Chondrocyte (in vitro differentiated cells): ENCODE measurements at regions not wholly inside any gene's neighbourhood (a gene's known extent, or its start where the extent isn't known, plus 50 kb on each side); places are given as distances from the start of the nearest gene placed in this dataset.

Experiments used
- DNase-seq: peaks from one replicate; pipeline ENCODE4 v3.0.0; 2021; ENCODE audit warnings: mixed read lengths, low spot score
- H3K27ac Mint-ChIP-seq: one replicate; pipeline ENCODE4 v1.8.0; 2021; ENCODE audit warnings: mild to moderate bottlenecking, moderate library complexity, mixed read lengths; ENCODE audit not compliant: unreplicated experiment
- H3K27me3 Mint-ChIP-seq: 2 replicates; pipeline ENCODE4 v1.8.0; 2021; ENCODE audit warnings: low read depth, mixed read lengths
- H3K36me3 Mint-ChIP-seq: 2 replicates; pipeline ENCODE4 v1.8.0; 2021; ENCODE audit warnings: low read depth, mixed read lengths
- H3K4me1 Mint-ChIP-seq: 2 replicates; pipeline ENCODE4 v1.8.0; 2021; ENCODE audit warnings: low read depth, mild to moderate bottlenecking, mixed read lengths
- H3K4me3 Mint-ChIP-seq: one replicate; pipeline ENCODE4 v1.8.0; 2021; ENCODE audit warnings: mild to moderate bottlenecking, moderate library complexity, mixed read lengths; ENCODE audit not compliant: unreplicated experiment
- H3K9me3 Mint-ChIP-seq: 2 replicates; pipeline ENCODE4 v1.8.0; 2021; ENCODE audit warnings: low read depth, mixed read lengths
- TF ChIP-seq, protein P1 (sequence below): fragments of 200-600 bp; sonication (generic); IDR thresholded peaks from 2 replicates; pipeline ENCODE4 v1.5.0; 2021; ENCODE audit warnings: antibody characterized with exemption, mild to moderate bottlenecking, moderate library complexity

DNA sequence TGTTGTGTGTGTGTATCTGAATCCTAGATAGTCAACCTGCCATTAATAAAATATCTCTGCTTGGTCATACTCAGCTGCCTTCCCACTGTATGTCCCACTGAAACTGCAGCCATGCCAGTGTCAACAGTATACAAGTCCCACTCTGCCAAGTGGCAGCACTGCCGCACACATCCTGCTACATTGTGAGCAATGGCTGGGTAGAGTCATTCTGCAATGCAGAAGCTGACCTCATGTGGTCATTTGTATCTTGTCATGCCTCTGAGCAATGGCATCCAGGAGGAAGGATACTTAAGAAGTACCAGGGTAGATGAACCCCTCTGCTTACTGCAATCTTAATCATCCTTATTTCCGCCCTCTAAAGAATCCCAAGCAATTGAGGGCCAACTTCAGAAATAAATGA, 302.2 kb upstream of the DDX18 start:
- no peaks in the 10 kb centered on the region for H3K4me1 Mint-ChIP-seq
- TF ChIP-seq, protein P1, sequence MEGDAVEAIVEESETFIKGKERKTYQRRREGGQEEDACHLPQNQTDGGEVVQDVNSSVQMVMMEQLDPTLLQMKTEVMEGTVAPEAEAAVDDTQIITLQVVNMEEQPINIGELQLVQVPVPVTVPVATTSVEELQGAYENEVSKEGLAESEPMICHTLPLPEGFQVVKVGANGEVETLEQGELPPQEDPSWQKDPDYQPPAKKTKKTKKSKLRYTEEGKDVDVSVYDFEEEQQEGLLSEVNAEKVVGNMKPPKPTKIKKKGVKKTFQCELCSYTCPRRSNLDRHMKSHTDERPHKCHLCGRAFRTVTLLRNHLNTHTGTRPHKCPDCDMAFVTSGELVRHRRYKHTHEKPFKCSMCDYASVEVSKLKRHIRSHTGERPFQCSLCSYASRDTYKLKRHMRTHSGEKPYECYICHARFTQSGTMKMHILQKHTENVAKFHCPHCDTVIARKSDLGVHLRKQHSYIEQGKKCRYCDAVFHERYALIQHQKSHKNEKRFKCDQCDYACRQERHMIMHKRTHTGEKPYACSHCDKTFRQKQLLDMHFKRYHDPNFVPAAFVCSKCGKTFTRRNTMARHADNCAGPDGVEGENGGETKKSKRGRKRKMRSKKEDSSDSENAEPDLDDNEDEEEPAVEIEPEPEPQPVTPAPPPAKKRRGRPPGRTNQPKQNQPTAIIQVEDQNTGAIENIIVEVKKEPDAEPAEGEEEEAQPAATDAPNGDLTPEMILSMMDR, result no peak
- no peaks in the 10 kb centered on the region for H3K36me3 Mint-ChIP-seq

DNA sequence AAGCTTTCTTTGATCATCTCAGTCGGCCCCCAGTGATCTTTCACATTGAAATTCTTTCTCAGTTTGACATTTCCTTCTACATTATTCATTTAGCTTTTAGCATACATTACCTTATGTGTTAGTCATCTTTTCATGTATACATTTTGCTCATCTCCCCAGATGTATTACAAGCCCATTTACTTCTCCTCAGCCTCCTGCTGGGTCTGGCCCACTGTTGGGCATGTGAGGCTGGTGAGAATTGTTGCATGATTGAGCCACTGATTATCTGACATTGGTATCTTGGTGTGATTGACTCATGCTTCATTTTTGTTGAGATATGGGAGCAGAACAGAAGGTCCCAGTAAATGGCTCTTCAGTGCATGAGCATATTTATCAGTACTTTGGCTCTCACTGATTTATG, 300.1 kb upstream of the DDX18 start:
- Mint-ChIP-seq H3K9me3 (peaks cover 3% of the 10 kb centered on the region), H3K27ac (no peak overlapping the region), H3K27me3 (no peaks in the 10 kb centered on the region), H3K4me1 (no peaks in the 10 kb centered on the region), H3K36me3 (no peaks in the 10 kb centered on the region), H3K4me3 (no peak overlapping the region)
- no peak for DNase-seq
- TF ChIP-seq, protein P1, result no peak

More for the DNA sequence above, 302.2 kb upstream of the DDX18 start:
- Mint-ChIP-seq H3K9me3 (peaks cover 3% of the 10 kb centered on the region), H3K27me3 (no peaks in the 10 kb centered on the region), H3K4me3 (no peak overlapping the region), H3K27ac (no peak overlapping the region)
- DNase-seq, result no peak

- TF ChIP-seq, protein P1, result no peak
- Mint-ChIP-seq H3K4me3 (no peak overlapping the region), H3K9me3 (no peaks in the 10 kb centered on the region), H3K27me3 (no peaks in the 10 kb centered on the region), H3K27ac (no peak overlapping the region), H3K36me3 (no peaks in the 10 kb centered on the region), H3K4me1 (no peaks in the 10 kb centered on the region)
- DNase-seq, result no peak
These were observed 295.3 kb upstream of the DDX18 start for GRCh38 chr2:117519238-117519637.

DNA sequence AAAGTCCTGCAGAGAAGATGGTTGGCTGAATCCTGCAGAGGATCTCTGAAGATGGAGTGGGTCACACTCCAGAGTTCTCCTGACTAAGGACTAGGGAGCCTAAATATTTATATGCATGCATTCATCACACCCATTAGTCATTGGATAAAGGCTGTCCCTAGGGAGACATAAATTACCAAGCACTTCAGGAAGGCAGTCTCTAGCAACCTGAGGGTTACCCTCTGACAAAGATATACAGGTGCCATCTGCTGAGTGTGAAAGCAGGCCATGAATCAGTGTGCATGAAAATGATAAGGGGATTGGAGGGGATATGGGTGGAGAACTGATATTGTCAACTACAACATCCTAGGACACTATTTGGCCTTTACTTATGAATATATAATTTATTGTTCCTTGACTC, 294.8 kb upstream of the DDX18 start:
- Mint-ChIP-seq H3K36me3 (no peaks in the 10 kb centered on the region), H3K4me3 (no peak overlapping the region), H3K27ac (no peak overlapping the region), H3K4me1 (no peaks in the 10 kb centered on the region), H3K27me3 (no peaks in the 10 kb centered on the region), H3K9me3 (no peaks in the 10 kb centered on the region)
- DNase-seq, result no peak
- TF ChIP-seq, protein P1, result no peak

DNA sequence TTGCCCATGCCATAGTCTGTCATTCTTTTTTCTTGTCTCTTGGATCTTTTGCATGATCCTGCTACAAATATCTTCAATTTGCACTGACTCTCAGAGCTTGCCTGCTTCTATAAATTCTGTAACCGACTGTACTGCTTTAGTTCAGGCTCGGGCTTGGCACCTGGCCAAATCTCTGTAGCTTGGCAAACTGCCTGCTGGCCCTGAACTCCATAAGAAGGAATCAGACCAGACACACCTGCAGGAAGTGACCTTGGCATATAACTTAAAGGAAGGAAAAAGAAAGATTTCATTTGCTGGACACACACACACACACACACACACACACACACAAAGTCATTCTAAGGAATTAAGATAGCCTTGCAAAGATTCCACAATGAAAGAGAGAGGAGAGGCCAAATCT, 291.2 kb upstream of the DDX18 start:
- no peak for DNase-seq
- TF ChIP-seq, protein P1, result no peak

More for the DNA sequence above, 291.2 kb upstream of the DDX18 start:
- H3K4me1 Mint-ChIP-seq, result no peaks in the 10 kb centered on the region
- H3K27ac Mint-ChIP-seq, result no peak overlapping the region
- no peaks in the 10 kb centered on the region for H3K36me3 Mint-ChIP-seq
- H3K9me3 Mint-ChIP-seq, result peaks cover 6% of the 10 kb centered on the region
- H3K4me3 Mint-ChIP-seq, result no peak overlapping the region
- no peaks in the 10 kb centered on the region for H3K27me3 Mint-ChIP-seq
